ENCODE measurements at regions not wholly inside any gene's neighbourhood (a gene's known extent, or its start where the extent isn't known, plus 50 kb on each side); places are given as distances from the start of the nearest gene placed in this dataset.
A peak's percentile ranks its signal among the peaks of the same experiment; 100 is the strongest.
"Not testable (repeated sequence)": the region's sequence is repeated elsewhere in the genome, so short reads cannot be mapped to it uniquely, and the experiment has no call there.

GRCh38 chr10:8128511-8128910 is 74.0 kb downstream of the GATA3 start:
- DNase-seq (ENCODE audit: low read depth in 2 of 2), result no peak

- DNase-seq (ENCODE audit: low read depth in 2 of 2), result no peak
These were observed 75.0 kb downstream of the GATA3 start for GRCh38 chr10:8129438-8129837.

GRCh38 chr10:8130973-8131911 is 76.8 kb downstream of the GATA3 start:
- peak; percentile 39 to 41 for DNase-seq (ENCODE audit: low read depth in 2 of 2)

GRCh38 chr10:8133146-8133545 is 78.7 kb downstream of the GATA3 start:
- peak; percentile 34 to 40 for DNase-seq (ENCODE audit: low read depth in 2 of 2)

GRCh38 chr10:8136736-8137135 is 82.2 kb downstream of the GATA3 start:
- DNase-seq (ENCODE audit: low read depth in 2 of 2), result no peak

- DNase-seq (ENCODE audit: low read depth in 2 of 2), result peak; percentile 26 to 40
These were observed 82.8 kb downstream of the GATA3 start for GRCh38 chr10:8137272-8137681.

- no peak for DNase-seq (ENCODE audit: low read depth in 2 of 2)
These were observed 83.2 kb downstream of the GATA3 start for GRCh38 chr10:8137726-8138125.

GRCh38 chr10:8138471-8138870 is 84.0 kb downstream of the GATA3 start:
- no peak for DNase-seq (ENCODE audit: low read depth in 2 of 2)

GRCh38 chr10:8144496-8144895 is 90.0 kb downstream of the GATA3 start:
- DNase-seq (ENCODE audit: low read depth in 2 of 2), result no peak

GRCh38 chr10:8146650-8147049 is 92.2 kb downstream of the GATA3 start:
- DNase-seq (ENCODE audit: low read depth in 2 of 2), result no peak

- no peak for DNase-seq (ENCODE audit: low read depth in 2 of 2)
These were observed 95.5 kb downstream of the GATA3 start for GRCh38 chr10:8149991-8150390.

- DNase-seq (ENCODE audit: low read depth in 2 of 2), result no peak
These were observed 96.0 kb downstream of the GATA3 start for GRCh38 chr10:8150401-8150905.

GRCh38 chr10:8151086-8151485 is 96.6 kb downstream of the GATA3 start:
- DNase-seq (ENCODE audit: low read depth in 2 of 2), result no peak

- no peak for DNase-seq (ENCODE audit: low read depth in 2 of 2)
These were observed 102.4 kb downstream of the GATA3 start for GRCh38 chr10:8156918-8157317.

- no peak for DNase-seq (ENCODE audit: low read depth in 2 of 2)
These were observed 103.9 kb downstream of the GATA3 start for GRCh38 chr10:8158193-8159071.

GRCh38 chr10:8159341-8160165 is 105.1 kb downstream of the GATA3 start:
- no peak for DNase-seq (ENCODE audit: low read depth in 2 of 2)

GRCh38 chr10:8163824-8164223 is 109.3 kb downstream of the GATA3 start:
- no peak for DNase-seq (ENCODE audit: low read depth in 2 of 2)

- not testable (repeated sequence) for DNase-seq (ENCODE audit: low read depth in 2 of 2)
These were observed 110.2 kb downstream of the GATA3 start for GRCh38 chr10:8164640-8165039.

- DNase-seq (ENCODE audit: low read depth in 2 of 2), result no peak
These were observed 114.3 kb downstream of the GATA3 start for GRCh38 chr10:8168836-8169235.

- no peak for DNase-seq (ENCODE audit: low read depth in 2 of 2)
These were observed 116.5 kb downstream of the GATA3 start for GRCh38 chr10:8171008-8171407.

GRCh38 chr10:8172604-8173003 is 118.1 kb downstream of the GATA3 start:
- no peak for DNase-seq (ENCODE audit: low read depth in 2 of 2)
